ENCODE measurements at regions not wholly inside any gene's neighbourhood (a gene's known extent, or its start where the extent isn't known, plus 50 kb on each side); places are given as distances from the start of the nearest gene placed in this dataset.

DNA sequence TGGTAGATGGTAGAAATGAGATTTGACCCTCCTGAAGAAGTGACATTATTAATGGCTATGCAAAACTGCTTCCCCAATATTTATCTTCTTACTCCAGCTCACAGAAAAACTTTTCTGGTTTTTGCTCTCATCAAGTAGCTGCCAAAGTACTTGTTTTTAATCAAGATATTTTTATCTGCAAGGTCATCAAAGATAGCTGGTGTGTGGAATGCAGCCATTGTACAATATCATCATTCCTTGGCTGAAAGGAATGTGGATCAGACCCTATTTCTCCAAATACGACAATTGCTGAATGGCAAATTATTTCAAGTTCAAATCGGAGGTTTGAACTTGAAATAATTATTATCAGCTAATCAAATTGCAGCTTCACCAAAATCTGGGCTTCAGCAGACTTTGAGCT is 126.9 kb upstream of the SLC7A14 start:
- TF ChIP-seq CTCF (IDR thresholded peaks at IDR 0.05; ENCODE audit: extremely low read depth in 1 of 2, insufficient read depth in 1 of 2, low read depth in 1 of 2, low read length in 2 of 2), result no peak
- no peak for TF ChIP-seq EZH2 (IDR thresholded peaks at IDR 0.05; ENCODE audit: borderline replicate concordance, low read depth, low read length, severe bottlenecking)
- no peak for TF ChIP-seq POLR2AphosphoS5 (IDR thresholded peaks at IDR 0.05; ENCODE audit: insufficient read depth, low read depth, low read length)
